Neural crest cell (in vitro differentiated cells): ENCODE measurements at regions not wholly inside any gene's neighbourhood (a gene's known extent, or its start where the extent isn't known, plus 50 kb on each side); places are given as distances from the start of the nearest gene placed in this dataset.

ENCODE experiments used
- DNase-seq: peaks from one replicate; pipeline ENCODE4 v3.0.0; 2021; ENCODE audit warnings: low read depth, mixed read lengths, low spot score
- H3K27ac Mint-ChIP-seq: one replicate; pipeline ENCODE4 v1.8.0; 2021; ENCODE audit warnings: mild to moderate bottlenecking, mixed read lengths; ENCODE audit not compliant: unreplicated experiment
- H3K27me3 Mint-ChIP-seq: 2 replicates; pipeline ENCODE4 v1.8.0; 2021; ENCODE audit warnings: low read depth, mild to moderate bottlenecking, mixed read lengths
- H3K36me3 Mint-ChIP-seq: 2 replicates; pipeline ENCODE4 v1.8.0; 2021; ENCODE audit warnings: low read depth, mild to moderate bottlenecking, mixed read lengths
- H3K4me1 Mint-ChIP-seq: 2 replicates; pipeline ENCODE4 v1.8.0; 2021; ENCODE audit warnings: mixed read lengths
- H3K4me3 Mint-ChIP-seq: one replicate; pipeline ENCODE4 v1.8.0; 2021; ENCODE audit warnings: mild to moderate bottlenecking, mixed read lengths
- H3K9me3 Mint-ChIP-seq: 2 replicates; pipeline ENCODE4 v1.8.0; 2021; ENCODE audit warnings: mixed read lengths
- TF ChIP-seq, protein P1 (sequence below): fragments of 200-600 bp; sonication (generic); conservative IDR thresholded peaks from 2 replicates; pipeline ENCODE4 v1.5.0; 2021; ENCODE audit warnings: antibody characterized with exemption, mild to moderate bottlenecking

DNA sequence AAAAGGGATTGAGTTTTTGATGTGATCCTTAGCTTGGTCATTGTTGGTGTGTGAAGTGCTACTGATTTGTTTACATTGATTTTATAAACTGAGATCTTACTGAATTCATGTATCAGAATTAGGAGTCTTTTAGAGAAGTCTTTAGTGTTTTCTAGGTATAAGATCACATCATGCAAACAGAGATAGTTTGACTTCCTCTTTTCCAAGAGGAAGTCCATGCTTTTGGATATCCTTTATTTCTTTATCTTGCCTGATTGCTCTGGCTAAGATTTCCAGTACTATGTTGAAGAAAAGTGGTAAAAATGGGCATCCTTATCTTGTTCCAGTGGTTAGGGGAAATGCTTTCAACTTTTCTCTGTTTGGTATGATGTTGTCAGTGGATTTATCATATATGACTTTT, 561.2 kb upstream of the SLITRK1 start:
- TF ChIP-seq, protein P1, sequence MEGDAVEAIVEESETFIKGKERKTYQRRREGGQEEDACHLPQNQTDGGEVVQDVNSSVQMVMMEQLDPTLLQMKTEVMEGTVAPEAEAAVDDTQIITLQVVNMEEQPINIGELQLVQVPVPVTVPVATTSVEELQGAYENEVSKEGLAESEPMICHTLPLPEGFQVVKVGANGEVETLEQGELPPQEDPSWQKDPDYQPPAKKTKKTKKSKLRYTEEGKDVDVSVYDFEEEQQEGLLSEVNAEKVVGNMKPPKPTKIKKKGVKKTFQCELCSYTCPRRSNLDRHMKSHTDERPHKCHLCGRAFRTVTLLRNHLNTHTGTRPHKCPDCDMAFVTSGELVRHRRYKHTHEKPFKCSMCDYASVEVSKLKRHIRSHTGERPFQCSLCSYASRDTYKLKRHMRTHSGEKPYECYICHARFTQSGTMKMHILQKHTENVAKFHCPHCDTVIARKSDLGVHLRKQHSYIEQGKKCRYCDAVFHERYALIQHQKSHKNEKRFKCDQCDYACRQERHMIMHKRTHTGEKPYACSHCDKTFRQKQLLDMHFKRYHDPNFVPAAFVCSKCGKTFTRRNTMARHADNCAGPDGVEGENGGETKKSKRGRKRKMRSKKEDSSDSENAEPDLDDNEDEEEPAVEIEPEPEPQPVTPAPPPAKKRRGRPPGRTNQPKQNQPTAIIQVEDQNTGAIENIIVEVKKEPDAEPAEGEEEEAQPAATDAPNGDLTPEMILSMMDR: no peak
- Mint-ChIP-seq H3K36me3 (no peaks in the 10 kb centered on the region), H3K4me1 (no peaks in the 10 kb centered on the region), H3K9me3 (no peaks in the 10 kb centered on the region), H3K4me3 (no peak overlapping the region), H3K27me3 (no peaks in the 10 kb centered on the region), H3K27ac (no peak overlapping the region)
- DNase-seq: no peak

DNA sequence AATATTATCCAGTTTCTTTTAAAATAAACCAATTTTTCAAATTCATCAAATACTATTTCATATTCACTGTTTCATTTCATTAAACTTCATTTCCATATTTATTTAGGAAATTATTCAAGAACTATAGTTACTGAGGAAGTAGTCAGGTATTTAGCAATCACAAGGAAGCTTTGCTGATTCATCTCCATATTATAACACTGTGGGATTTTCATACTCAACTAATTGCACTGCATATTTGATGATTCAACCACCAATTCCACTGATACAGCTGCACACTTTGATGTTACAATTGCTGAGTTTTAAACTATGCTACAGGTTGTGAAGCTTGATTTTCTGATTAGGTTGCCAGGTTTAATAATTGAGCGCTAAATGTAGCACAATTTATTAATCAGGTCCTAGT, 556.8 kb upstream of the SLITRK1 start:
- no peak overlapping the region for H3K4me3 Mint-ChIP-seq
- peaks cover under 1% of the 10 kb centered on the region for H3K9me3 Mint-ChIP-seq
- no peaks in the 10 kb centered on the region for H3K27me3 Mint-ChIP-seq
- DNase-seq: no peak
- no peak overlapping the region for H3K27ac Mint-ChIP-seq
- no peaks in the 10 kb centered on the region for H3K36me3 Mint-ChIP-seq
- TF ChIP-seq, protein P1: no peak
- H3K4me1 Mint-ChIP-seq: no peaks in the 10 kb centered on the region

DNA sequence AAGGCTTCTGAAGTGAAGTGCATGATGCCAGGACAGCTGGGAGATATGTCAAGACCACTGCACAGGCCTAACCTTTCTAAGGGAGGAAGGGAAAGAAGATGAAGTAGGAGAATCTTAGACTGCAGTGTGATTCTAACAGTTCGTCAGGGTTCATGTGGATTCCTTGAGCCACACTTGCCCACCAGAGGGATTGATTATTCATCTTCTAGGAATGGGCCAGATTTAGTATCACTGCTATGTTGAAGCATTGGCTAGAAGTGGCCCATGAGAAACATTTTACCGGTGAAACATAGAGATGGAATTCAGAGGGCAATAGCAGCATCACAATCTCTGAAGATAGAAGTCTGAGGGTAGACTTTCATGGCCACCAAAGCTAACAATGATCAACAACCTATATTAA, 550.8 kb upstream of the SLITRK1 start:
- Mint-ChIP-seq H3K36me3 (no peaks in the 10 kb centered on the region), H3K4me1 (no peaks in the 10 kb centered on the region), H3K9me3 (peaks cover 4% of the 10 kb centered on the region), H3K27ac (no peak overlapping the region), H3K4me3 (no peak overlapping the region), H3K27me3 (no peaks in the 10 kb centered on the region)
- no peak for DNase-seq
- TF ChIP-seq, protein P1: no peak

DNA sequence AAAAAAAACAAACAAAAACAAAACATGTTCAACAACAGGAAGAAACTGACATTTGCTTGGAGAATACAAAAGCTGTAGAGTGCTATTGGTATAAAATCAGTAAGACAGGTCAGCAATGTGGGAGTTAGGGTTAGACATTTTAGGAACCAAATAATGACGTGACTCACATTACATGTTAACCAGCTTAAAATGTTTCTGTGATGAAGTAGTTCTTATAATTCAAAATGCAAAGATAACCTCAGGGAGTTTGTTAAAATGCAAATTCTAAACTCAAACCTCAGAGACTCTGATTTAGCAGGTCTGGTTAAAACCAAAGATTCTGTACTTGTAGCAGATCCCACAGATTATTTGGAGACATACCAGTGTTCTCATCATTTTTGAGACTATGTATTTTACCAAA, 549.4 kb upstream of the SLITRK1 start:
- no peaks in the 10 kb centered on the region for H3K27me3 Mint-ChIP-seq
- no peaks in the 10 kb centered on the region for H3K4me1 Mint-ChIP-seq
- DNase-seq: no peak
- H3K9me3 Mint-ChIP-seq: peaks cover 8% of the 10 kb centered on the region
- H3K4me3 Mint-ChIP-seq: no peak overlapping the region
- no peak overlapping the region for H3K27ac Mint-ChIP-seq
- no peaks in the 10 kb centered on the region for H3K36me3 Mint-ChIP-seq
- TF ChIP-seq, protein P1: no peak

DNA sequence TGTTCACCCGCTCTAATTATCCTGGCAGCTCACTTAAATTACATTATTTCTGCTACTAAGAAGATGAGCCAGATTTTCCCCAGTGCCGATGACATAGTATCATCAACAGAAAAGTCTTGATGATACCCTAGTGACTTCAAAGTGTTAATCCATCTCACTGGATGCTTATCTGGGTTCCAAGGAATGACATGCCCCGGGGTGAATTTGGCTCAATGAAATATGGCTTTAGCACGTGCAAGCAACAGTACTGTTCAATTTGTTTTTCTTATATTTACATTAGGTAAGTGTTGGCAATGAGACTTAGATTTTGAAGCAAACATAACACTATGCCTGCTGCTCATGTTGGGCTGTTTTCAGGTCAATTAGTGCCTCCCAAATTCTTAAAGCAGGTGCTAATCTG, 548.2 kb upstream of the SLITRK1 start:
- TF ChIP-seq, protein P1: no peak
- no peak overlapping the region for H3K4me3 Mint-ChIP-seq
- H3K9me3 Mint-ChIP-seq: peaks cover 8% of the 10 kb centered on the region
- H3K36me3 Mint-ChIP-seq: no peaks in the 10 kb centered on the region
- H3K4me1 Mint-ChIP-seq: no peaks in the 10 kb centered on the region
- H3K27me3 Mint-ChIP-seq: no peaks in the 10 kb centered on the region
- H3K27ac Mint-ChIP-seq: no peak overlapping the region
- no peak for DNase-seq

DNA sequence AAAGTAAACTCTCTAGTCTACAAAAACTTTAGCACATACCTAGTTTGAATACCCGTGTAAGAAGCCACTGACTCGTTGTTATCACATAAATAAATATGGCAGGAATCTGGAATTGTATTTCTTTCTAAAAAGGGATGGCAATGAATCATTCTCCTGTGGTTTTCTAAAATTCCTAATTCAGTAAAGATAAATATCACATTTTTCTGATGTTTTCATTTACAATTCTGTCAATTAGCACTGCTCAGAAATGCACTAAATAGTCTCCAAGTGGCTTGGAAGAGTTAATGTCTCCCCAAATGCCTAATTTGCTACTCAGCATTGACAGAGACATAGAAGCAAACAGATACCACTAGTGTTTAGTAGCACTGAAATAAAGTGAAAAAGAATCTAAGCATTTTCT, 547.7 kb upstream of the SLITRK1 start:
- Mint-ChIP-seq H3K27ac (no peak overlapping the region), H3K4me3 (no peak overlapping the region), H3K4me1 (no peaks in the 10 kb centered on the region), H3K9me3 (peaks cover 8% of the 10 kb centered on the region), H3K36me3 (no peaks in the 10 kb centered on the region), H3K27me3 (no peaks in the 10 kb centered on the region)
- TF ChIP-seq, protein P1: no peak
- DNase-seq: no peak
